ENCODE measurements at regions not wholly inside any gene's neighbourhood (a gene's known extent, or its start where the extent isn't known, plus 50 kb on each side); places are given as distances from the start of the nearest gene placed in this dataset.
A peak's percentile ranks its signal among the peaks of the same experiment; 100 is the strongest.

DNA sequence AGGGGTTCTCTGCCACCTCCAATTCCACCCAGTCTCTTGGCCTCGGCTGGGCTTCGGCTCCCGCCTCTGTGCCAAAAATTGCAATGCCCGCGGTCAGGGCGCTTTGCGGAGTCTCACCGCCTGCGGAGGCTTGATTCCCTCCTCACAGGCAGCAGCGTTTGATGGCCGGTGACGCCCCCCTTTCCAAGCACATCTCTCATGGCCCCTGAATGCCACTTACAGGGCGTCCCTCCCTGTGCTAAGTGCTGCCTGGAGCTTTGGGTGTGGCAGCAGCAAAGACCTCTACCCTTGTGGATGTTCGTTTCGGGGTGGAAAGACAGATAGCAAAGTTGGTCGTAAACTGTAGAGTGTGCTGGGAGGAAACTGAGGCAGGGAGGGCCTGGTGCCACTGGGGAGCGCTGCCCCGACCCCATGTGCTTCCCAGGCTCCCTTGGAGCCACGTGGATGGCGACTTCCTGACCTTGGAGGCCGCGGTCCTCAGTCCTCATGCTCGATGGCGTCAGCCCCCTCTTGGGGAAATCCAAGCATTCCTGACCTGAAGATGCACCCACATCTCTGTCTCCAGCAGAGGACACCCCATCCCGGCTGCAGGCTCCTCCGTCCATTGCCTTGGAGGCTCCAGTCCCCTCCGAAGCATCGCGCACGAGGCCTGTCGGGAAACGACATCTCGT, 249.2 kb upstream of the IRX4 start:
- no peak for DNase-seq (ENCODE audit: low spot score)

DNA sequence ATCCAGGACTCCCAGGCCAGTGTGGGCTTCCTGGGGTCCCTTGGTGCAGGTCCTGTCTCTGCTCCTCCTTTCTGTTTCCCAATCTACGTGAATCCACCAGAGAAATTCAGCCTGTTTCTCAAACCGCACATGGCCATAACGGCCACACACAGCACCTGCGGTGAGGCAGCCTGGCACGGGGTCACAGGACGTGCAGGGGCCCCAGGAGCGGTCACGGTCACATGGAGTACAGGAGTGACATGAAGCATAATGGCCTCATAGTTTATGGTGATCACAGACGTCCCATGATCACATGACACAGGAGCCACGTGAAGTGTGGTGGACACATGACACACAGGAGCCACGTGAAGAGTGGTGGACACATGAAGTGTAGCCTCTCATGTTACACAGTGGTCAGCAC, 248.5 kb upstream of the IRX4 start:
- DNase-seq (ENCODE audit: low spot score), result no peak

DNA sequence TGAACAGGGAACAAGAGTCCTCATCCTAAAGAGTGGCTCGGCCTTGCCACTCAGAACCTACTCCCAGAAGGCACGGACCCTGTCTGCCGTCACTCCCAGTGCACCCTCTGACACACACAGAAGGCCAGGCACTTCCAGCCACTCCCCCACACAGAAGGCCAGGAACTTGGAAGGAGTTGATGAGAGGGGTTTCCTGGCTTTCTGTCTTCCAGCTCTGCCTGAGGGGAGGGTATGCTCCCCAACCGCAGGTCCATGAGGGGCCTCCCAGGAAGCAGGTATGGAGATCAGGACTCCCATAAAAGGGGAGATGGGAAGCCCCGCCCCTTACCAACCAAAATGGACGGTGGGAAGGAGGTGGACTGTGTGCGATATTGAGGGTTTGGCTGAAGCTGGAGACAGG, 247.6 kb upstream of the IRX4 start:
- no peak for DNase-seq (ENCODE audit: low spot score)

DNA sequence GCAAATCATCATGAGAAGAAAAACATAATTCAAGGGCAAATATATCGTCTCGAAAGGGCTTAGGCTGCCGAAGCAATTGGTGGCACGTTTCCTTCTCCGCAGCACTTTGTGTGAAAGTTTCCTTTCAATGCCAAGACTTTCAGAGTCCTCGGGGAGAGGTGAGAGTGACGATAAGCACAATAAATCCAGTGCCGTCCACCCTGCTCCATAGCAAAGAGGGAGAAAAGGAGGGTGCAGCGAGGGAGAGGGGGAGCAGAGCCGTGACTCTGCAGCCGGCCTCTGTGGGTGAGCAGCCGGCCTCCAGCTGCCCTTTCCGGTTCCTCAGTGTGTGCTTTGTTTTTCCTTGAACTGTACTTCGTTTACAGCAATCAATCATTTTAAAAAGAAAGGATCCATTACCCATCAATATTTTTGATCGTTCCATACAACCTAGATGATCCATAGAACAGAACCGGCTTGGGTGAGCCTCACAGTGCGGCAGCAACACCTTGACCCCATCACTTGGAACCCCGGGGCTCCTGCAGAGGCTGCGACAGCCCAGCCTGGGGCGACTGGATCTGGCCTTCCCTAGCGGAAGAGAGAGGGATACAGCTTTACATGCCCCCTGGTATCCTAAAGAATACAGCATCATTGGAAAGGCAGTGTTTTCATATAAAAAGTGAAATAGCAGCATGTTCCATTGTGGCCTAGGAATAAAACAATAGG, 247.0 kb upstream of the IRX4 start:
- DNase-seq (ENCODE audit: low spot score), result no peak

DNA sequence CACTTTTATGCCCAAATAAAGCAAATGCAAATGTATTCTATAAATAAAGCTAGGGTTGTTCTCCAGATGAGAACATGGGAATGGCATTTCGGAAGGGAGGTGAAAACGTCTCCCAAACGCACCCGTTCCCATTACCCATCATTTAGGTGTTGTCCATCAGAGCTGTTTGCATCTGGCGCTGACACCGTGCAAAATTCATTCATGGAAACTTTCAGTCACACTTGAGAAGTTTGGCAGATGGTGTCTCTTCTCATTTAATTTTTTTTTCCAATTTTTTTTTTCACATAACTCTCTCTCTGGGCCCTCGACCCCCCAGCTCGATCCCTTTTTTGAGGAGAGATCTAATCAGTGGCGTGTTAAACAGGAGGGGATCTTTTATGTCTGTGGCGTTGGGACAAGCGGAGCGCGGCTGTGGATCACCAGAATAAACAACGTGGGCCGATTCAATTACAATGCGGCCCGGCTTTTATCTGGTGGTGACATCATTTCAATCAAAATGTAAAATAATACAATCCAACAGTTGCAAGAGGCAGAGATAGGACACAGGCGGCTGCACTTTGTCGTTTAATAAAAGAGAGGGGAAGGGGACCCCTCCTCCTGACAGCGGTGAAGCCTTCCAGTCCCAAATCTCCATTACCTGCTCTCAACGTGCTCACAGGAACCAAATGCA, 246.1 kb upstream of the IRX4 start:
- no peak for DNase-seq (ENCODE audit: low spot score)

DNA sequence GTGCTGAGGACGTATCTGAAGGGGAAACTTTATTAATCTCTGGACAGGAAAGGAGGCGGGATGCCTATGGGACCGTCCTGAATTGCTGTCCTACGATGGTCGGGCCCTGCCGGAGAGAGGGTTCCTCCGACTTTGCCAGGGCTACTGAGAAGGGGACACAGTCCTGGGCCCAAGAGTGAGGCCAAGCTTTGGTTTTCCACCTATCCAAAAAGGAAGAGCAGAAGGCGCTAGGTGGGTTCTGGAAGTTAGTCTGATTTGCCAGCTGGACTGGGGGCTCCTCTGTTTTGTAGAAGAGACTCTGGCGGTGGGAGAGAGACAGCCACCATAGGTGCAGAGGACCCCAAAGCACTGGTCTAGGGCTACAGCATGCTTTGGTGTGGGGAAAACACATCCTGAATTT, 243.8 kb upstream of the IRX4 start:
- no peak for DNase-seq (ENCODE audit: low spot score)

DNA sequence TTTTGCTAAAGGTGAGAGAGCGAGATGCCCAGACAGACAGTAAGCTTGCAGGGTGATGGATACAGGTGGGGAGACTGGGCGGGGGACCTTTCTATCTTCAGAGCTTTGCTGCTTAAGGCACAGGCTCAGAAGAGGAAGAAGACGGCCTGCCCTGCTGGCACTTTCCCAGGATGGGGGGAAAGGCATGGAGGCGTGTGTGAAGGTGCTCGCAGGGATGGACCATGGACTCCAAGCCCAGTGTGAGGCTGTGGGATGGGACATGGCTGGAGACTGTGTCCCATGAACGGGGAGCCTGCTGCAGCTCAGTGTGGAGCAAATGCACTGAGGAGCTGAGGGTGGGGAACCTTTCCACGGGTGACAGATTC, 243.2 kb upstream of the IRX4 start:
- no peak for DNase-seq (ENCODE audit: low spot score)

DNA sequence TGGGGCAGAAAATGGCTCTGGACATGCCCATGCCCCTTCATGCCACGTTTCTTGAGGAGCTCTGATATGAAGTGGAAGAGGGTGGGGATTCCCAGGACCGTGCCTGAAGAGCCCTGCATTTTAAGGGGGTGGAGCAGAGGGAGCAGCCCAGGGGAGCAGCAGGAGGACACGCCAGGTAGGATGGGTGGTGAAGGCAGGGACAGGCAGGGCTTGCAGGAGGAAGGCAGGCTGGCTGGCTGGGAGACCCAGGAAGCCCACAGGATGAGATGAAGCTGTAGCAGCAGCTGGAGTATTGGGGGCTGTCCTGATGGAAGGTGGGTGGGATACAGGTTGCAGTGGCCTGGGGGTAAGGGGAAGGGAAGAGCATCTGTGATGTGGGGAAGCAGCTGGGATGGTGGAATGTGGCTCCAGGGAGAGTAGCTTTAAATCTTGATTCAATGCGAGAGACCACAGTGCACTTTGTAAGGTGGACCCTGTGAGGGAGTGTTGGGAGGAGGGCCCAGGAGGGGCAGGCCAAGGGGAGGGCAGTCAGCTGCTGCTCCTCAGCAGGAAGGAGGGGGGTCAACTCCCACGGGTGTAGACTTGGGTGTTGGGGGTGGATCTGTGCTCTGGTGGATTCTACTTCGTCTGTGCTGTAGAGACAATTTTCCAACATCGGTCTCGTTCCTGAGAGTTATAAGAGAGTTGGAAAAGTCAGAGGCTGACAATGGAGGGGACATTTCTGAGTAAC, 242.6 kb upstream of the IRX4 start:
- no peak for DNase-seq (ENCODE audit: low spot score)

DNA sequence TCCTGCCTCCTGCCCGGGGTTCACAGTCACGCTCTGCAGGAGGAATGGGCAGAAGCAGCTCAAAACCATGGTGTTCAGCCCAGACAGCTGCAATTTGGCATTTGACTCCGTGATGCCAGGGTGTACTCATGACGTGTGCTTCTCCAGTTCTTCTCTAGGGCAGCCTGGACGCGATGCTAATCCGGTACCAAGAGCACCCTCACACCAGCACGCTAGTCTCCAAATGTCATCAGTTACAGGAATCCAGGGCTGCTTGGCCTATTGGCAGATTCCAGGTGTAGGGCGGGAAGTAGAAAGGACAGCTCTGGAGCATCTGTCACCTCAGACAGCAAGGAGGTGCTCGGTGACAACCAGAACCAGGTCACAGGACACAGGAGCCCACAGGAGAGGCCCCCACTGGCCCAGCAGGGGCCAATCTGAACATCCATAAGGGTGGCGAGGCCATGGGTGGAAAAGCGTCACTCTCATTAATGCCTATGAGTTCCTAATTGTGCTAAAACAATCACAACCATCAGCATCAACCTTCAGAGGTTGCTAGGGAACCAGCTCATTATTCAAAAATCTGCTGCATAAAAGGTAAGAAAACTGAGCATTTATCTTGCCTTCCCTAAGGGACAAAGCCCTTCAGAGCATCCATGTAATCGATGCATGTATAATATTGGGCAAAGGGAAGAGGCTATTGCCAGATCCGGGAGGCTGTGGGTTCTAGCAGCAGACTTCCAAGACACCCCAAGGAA, 241.9 kb upstream of the IRX4 start:
- no peak for DNase-seq (ENCODE audit: low spot score)

DNA sequence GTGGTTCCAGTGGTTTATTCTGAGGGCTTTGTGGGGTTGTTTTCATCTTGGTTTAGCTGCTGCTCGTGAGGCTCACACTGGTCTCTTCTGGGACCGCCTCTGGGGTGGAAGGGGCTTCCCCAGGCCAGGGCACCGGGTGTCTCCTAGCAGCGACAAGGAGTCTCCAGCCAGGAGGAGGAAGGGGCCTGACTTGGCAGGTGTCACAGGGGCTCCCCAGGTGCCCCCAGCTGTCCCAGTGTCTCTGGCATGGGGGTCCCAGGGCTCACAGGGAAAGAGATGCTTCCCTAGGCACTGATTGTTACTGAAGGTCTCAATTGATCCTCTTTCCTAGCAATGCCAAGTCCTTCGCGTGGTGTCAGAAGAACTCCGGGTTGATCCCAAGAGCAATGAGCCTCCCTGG, 241.1 kb upstream of the IRX4 start:
- DNase-seq (ENCODE audit: low spot score), result no peak

DNA sequence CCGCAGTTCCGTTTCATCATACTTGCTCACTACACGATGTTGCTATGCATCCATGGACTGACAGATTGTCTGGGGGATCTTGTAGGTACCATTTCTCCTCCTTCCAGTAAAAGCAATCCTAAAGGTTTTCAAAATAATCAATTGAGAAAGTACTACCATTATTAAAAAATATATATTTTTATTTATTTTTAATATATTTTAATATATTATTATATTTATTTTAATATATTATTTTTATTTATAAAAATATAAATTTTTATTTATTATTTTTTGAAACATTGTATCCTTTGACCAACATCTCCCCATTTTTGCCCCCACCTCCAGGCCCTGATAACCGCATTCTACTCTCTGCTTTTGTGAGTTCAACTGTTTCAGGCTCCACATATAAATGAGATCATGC, 237.6 kb upstream of the IRX4 start:
- DNase-seq (ENCODE audit: low spot score), result no peak

DNA sequence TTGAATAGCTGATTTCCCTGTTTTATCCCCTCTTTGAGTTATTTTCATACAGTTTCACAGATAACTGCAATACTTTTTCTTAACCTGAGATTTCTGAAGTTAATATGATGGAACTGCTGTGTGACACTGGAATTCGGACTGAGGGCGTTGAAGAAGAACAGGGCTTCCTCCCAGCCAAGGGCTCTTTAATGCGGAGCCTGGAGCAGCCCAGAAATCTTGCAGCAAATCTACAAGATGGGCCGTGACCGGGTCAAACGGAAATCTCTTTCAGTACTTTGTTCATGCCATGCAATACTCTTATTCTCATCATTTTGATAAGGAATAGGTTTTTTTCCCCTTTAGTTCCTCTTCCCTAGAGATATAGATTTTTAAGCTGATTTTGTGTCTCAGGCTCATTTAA, 236.8 kb upstream of the IRX4 start:
- DNase-seq (ENCODE audit: low spot score), result no peak

DNA sequence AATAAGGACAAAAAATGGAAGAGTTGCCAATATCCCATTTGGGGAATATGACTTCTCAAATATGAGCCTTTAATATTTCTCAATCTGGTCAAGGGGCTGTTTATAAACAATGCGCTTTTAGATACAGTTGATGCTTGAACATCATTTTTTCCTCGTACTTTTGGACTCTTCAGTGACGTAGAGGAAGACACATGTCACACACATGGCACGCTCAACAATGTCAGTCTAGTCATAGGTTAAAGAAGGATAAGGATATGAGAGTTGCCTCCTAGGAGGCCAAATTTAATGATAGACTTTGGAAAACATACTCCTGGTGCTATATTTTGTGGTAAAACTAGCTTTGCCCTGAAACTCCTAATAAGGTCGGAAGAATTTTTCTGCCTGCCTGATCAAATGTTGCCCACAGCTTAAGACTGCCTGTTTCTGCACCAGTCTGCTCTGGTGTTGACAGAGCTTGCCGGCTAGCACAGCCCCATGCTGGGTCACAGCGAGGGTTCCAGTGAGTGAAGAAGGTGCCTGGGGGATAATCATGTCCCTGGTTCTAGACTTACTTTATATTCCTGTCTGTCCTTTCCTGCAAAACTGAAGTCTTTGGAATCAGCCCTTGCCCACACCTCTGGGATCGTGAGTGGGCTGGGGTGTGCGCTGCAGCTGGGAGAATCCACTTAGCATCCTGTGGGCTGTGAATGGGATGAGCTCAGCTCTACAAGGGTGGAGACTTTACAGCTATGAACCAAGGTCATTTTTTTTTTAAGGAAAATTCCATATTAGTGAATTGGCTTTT, 230.8 kb upstream of the IRX4 start:
- no peak for DNase-seq (ENCODE audit: low spot score)

DNA sequence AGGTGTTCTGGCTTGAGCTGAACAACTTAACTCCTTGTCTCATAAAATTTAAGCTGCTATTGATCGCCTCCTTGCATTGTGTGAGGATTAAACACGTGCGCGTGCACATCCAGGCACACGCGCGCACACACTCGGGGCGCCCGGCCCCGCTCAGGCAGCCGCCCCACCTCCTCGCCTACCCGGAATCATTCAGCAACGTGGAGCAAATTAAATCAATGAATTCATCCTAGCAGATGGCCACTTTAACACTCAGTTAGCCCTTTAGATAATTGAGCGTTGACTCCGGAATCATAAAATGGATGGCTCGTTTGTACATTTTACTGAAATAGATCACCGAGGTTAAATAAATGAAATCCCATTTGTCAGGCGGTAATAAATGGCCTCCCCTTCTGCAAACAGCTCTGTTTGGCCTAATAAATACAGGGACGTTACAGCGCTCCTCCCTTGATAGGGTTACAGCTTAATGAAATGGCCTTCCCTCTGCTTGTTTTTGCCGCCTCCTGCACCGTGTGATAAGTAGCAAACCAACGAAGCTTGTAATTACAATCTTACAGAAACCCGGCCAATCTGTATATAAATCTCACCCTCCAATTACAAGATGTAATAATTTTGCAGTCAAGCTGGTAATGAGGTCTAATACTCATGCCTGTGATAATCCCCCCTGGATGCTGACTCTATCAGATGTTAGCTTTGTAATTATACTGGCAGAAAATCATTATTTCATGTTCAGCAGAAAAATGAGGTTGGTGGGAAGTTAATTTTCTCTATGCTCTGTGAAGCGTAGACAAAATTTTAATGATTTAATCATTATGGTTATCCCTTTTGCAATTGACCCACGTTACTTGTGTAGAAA, 229.7 kb upstream of the IRX4 start:
- no peak for DNase-seq (ENCODE audit: low spot score)

DNA sequence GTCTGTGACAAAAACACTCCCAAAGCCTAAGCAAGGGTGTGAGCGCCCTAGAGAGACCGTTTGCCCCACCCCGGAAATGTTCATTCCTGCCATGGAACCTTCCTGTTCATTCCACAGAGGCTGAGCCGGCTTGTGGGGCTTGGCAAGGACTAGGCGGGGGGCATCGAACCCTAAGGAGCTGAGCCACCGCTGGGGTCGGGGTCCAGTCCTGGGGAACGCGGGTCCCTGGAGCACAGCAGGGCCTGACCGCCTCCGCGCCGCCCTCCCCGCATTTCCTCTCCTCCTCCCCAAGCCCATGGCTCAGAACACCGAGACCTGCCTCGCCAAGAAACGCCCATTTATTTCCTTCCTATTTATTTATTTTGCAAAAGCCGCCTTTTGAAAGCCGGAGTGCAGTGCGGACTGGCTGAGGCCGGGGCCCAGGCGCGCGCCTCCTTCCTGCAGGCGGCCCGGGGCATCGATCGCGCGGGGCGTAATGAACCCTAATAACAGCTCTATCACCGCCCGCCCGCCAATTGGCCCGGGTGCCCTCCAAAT, 228.9 kb upstream of the IRX4 start:
- DNase-seq (ENCODE audit: low spot score), result no peak

DNA sequence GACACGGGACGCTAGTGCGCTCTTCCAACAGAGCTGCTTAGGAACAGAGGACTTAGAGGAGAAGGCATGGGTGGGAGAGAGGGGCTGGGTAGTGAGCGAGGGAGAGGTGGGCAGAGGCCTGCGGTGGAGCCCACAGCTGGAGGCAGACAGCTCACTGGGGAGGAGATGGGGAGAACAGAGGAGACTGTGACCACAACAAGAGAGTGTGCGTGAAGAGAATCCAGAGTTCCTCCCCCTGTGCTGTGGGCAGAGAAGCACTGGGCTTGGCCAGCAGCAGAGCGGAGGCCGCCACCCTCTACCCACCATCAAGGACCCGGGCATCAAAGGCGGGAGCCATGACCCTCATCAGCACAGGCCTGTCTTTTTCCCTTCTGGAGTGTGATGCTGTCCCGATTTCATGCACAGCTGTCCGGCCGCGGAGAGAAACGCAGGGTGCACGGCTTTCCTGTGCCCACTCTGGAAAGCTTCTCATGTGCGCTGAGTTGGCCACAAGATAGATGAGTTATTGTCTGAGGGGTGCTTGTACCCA, 228.3 kb upstream of the IRX4 start:
- DNase-seq (ENCODE audit: low spot score), result no peak

DNA sequence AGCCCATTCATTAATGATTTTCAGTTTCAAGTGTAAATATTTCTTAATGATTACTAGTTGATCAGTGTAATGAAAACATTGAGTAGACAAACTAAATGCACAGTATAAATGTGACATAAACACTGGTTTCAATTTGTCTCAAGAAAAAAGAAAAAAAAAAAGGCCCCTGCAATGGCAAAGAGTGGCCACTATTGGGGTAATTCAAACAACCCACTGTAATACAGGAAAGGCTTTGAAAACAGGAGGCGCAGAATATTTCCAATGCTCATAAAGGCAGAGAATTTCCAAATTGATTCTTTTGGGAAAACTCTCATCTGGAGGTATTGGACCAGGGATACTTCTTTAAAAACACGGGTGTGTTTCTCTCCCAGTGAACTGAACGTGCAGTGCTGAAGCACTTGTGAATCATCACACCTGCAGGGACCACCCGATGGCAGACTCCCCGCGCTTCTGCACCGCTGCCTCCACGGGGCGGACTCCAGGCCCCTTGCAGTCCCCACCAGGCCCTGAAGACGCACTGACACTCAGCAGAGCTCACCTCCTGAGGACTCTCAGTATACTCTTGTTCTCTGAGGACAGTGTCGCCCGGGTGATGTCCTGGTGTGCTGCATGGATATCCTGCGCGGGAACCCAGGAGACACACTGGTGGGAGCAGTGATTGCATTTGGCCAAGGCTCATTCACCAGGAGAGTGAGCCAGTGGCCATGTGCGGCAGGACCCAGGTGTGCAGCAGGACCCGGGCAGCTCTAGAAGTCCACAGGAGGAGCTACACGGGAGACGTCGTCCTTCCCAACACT, 227.6 kb upstream of the IRX4 start:
- no peak for DNase-seq (ENCODE audit: low spot score)

DNA sequence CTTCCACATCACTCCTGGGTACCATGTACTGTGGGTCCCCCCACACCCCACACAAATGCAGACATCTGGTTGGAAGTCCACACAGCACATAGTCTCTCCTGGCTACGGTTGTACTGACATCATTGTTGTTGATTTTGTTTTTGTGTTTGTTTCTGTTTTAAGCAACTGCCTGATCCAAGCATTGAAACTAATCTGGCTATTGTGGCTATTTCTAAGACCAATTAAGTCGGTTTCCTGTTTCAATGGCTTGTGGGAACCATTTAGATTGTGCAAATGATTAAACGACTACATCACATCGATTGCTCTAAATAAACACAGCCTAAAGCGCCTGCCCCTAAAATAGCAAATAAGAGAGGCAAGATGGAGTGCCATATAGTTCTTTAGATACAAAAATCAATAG, 226.8 kb upstream of the IRX4 start:
- peak; percentile 63 for DNase-seq (ENCODE audit: low spot score)

DNA sequence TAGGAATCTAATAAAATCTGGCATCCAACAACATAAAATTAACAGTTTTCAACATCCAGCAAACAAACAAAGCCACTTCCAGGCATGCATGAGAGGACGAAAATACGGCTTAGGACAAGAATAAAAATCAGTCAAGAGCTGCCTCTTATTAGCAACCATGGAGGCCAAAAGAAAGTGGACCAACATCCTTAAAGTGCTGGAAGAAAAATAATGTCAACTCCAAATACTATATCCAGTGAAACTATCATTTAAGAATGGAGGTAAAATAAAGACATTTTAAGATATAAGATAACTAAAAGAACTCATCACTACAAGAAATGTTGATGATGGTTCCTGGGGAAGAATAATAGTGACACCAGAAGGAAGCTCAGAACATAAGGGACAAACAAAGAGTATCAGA, 224.0 kb upstream of the IRX4 start:
- no peak for DNase-seq (ENCODE audit: low spot score)

Measured in H4 (cell line).